ENCODE measurements at regions not wholly inside any gene's neighbourhood (a gene's known extent, or its start where the extent isn't known, plus 50 kb on each side); places are given as distances from the start of the nearest gene placed in this dataset.

DNA sequence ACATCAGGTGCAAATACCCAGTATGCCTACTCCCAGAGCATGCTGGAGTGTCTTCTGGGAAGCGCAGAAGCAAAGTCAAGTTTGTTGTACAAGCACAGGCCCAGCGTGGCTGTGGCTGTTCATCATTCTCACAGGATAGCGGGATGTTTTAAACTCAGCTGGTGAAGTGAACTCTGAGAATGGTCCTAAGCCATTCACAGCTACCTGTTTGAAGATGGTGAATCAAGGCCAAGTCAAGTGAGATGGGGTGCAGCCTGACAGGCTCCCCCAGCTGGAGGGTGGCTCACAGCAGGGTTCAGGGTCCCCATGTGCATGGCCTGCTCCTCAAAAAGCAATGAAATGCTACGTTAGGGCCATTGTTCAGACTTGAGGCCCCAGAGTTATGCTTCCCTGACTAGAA, 304.7 kb upstream of the FOXQ1 start (continued):
- no peak for TF ChIP-seq ZNF317 (CRISPR knock-in tag; IDR thresholded peaks at IDR 0.05; ENCODE audit: borderline replicate concordance, low read depth)
- TF ChIP-seq, protein P1, sequence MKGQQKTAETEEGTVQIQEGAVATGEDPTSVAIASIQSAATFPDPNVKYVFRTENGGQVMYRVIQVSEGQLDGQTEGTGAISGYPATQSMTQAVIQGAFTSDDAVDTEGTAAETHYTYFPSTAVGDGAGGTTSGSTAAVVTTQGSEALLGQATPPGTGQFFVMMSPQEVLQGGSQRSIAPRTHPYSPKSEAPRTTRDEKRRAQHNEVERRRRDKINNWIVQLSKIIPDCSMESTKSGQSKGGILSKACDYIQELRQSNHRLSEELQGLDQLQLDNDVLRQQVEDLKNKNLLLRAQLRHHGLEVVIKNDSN (CRISPR knock-in tag; IDR thresholded peaks at IDR 0.05) = no peak
- TF ChIP-seq ZNF423 (CRISPR knock-in tag; IDR thresholded peaks at IDR 0.05) = no peak
- TF ChIP-seq, protein P2, sequence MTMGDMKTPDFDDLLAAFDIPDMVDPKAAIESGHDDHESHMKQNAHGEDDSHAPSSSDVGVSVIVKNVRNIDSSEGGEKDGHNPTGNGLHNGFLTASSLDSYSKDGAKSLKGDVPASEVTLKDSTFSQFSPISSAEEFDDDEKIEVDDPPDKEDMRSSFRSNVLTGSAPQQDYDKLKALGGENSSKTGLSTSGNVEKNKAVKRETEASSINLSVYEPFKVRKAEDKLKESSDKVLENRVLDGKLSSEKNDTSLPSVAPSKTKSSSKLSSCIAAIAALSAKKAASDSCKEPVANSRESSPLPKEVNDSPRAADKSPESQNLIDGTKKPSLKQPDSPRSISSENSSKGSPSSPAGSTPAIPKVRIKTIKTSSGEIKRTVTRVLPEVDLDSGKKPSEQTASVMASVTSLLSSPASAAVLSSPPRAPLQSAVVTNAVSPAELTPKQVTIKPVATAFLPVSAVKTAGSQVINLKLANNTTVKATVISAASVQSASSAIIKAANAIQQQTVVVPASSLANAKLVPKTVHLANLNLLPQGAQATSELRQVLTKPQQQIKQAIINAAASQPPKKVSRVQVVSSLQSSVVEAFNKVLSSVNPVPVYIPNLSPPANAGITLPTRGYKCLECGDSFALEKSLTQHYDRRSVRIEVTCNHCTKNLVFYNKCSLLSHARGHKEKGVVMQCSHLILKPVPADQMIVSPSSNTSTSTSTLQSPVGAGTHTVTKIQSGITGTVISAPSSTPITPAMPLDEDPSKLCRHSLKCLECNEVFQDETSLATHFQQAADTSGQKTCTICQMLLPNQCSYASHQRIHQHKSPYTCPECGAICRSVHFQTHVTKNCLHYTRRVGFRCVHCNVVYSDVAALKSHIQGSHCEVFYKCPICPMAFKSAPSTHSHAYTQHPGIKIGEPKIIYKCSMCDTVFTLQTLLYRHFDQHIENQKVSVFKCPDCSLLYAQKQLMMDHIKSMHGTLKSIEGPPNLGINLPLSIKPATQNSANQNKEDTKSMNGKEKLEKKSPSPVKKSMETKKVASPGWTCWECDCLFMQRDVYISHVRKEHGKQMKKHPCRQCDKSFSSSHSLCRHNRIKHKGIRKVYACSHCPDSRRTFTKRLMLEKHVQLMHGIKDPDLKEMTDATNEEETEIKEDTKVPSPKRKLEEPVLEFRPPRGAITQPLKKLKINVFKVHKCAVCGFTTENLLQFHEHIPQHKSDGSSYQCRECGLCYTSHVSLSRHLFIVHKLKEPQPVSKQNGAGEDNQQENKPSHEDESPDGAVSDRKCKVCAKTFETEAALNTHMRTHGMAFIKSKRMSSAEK (CRISPR knock-in tag; IDR thresholded peaks at IDR 0.05; ENCODE audit: borderline replicate concordance) = no peak

DNA sequence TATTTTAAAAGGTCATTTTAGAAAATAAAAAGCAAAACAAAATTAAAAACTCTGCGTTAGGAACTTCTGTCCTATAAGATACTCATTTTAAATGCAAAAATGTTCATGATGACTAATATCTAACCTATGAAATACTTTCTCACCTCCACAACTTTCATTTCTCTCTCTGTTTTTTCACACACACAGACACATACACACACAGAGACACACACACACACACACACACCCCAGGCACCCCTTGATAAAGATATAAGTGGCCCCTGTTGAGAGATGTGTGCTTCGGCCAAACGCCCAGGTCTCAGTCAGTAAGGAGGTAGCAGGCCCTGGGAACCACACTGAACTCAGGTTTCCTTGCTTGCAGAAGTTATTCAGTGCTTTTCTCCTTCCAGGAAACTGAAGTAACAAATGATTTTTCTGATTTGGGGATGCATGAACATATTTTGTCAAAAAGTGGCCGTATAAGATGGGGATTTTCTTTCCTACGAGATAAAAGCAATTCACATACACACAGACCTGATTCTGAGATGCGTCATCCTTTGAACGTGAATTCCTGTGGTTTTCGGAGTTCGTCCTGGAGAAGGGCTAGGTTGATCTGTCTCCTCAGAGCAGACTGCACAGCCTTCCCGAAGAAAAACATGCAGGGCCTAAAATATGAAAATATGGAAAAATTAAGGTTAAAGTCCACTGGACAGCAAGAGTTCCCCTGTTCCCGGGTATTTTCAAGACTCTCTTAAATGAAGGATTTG, 306.8 kb upstream of the FOXQ1 start:
- no peak for DNase-seq (ENCODE audit: low spot score)
- H3K4me1 Mint-ChIP-seq = no peaks in the 10 kb centered on the region
- H3K4me3 Mint-ChIP-seq = no peak overlapping the region
- POLR2A ChIA-PET = no interaction called here
- TF ChIP-seq RELA (CRISPR knock-in tag; IDR thresholded peaks at IDR 0.05; ENCODE audit: borderline replicate concordance) = no peak
- TF ChIP-seq TEAD1 (CRISPR knock-in tag; IDR thresholded peaks at IDR 0.05) = no peak
- no peak for TF ChIP-seq SOX15 (CRISPR knock-in tag; IDR thresholded peaks at IDR 0.05)
- no peak for TF ChIP-seq SMAD3 (CRISPR knock-in tag; IDR thresholded peaks at IDR 0.05; ENCODE audit: borderline replicate concordance)
- TF ChIP-seq GTF2I (CRISPR knock-in tag; conservative IDR thresholded peaks at IDR 0.05) = no peak
- H3K27ac Mint-ChIP-seq = no peak overlapping the region
- no peaks in the 10 kb centered on the region; the same call in 1 of the 2 replicates for H3K27me3 Mint-ChIP-seq (ENCODE audit: low read depth)
- CTCF ChIA-PET = no interaction called here
- ATAC-seq = no peak
- H3K36me3 Mint-ChIP-seq = no peaks in the 10 kb centered on the region
- no peaks in the 10 kb centered on the region for H3K9me3 Mint-ChIP-seq

DNA sequence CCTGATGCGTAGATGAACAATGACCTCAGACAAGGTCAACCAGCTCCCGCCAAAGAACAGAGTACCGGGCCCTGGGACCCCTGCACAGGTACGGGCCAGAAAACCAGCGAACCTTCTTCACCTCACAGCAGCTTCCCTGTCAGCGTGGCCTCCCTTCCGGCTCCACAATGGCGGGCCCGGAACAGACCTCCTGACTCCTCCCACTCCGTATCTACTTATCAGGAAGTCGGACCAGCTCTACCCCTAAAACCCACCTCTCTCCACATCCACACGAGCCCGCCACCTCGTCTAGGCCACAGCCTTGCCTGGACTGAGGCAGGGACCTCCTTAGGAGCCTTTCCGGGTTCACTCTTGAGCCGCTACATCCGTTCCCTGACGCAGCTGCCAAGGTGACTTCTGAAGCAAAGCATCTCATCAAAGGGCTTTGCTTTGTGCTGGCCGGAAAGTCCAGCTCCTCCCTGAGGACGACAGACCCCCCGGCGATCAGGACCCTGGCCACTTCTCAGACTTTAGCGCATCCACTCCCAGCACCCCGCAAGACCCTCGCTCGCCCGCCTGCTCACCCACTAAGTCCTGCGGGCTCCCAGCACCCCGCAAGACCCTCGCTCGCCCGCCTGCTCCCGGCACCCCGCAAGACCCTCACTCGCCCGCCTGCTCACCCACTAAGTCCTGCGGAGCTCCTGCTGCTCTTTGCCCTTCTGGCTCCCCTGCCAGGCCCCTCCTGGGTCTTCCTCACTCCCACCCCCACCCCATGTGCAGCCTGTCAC, 308.3 kb upstream of the FOXQ1 start:
- H3K27me3 Mint-ChIP-seq (ENCODE audit: low read depth) = no peaks in the 10 kb centered on the region; the same call in 1 of the 2 replicates
- ATAC-seq (no peak), DNase-seq (ENCODE audit: low spot score) (no peak)
- H3K27ac Mint-ChIP-seq = no peak overlapping the region
- ChIA-PET POLR2A (no interaction called here), CTCF (no interaction called here)
- no peaks in the 10 kb centered on the region for H3K9me3 Mint-ChIP-seq
- no peaks in the 10 kb centered on the region for H3K4me1 Mint-ChIP-seq
- TF ChIP-seq, protein P3, sequence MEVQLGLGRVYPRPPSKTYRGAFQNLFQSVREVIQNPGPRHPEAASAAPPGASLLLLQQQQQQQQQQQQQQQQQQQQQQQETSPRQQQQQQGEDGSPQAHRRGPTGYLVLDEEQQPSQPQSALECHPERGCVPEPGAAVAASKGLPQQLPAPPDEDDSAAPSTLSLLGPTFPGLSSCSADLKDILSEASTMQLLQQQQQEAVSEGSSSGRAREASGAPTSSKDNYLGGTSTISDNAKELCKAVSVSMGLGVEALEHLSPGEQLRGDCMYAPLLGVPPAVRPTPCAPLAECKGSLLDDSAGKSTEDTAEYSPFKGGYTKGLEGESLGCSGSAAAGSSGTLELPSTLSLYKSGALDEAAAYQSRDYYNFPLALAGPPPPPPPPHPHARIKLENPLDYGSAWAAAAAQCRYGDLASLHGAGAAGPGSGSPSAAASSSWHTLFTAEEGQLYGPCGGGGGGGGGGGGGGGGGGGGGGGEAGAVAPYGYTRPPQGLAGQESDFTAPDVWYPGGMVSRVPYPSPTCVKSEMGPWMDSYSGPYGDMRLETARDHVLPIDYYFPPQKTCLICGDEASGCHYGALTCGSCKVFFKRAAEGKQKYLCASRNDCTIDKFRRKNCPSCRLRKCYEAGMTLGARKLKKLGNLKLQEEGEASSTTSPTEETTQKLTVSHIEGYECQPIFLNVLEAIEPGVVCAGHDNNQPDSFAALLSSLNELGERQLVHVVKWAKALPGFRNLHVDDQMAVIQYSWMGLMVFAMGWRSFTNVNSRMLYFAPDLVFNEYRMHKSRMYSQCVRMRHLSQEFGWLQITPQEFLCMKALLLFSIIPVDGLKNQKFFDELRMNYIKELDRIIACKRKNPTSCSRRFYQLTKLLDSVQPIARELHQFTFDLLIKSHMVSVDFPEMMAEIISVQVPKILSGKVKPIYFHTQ (CRISPR knock-in tag; IDR thresholded peaks at IDR 0.05) = no peak
- TF ChIP-seq ZNF219 (CRISPR knock-in tag; IDR thresholded peaks at IDR 0.05; ENCODE audit: borderline replicate concordance) (no peak), TEAD4 (CRISPR knock-in tag; IDR thresholded peaks at IDR 0.05) (no peak), ZNF263 (CRISPR knock-in tag; IDR thresholded peaks at IDR 0.05; ENCODE audit: low read depth) (no peak), GRHL2 (CRISPR knock-in tag; IDR thresholded peaks at IDR 0.05; ENCODE audit: insufficient replicate concordance, severe bottlenecking) (no peak), GABPB1 (CRISPR knock-in tag; IDR thresholded peaks at IDR 0.05) (no peak), ZBTB21 (CRISPR knock-in tag; IDR thresholded peaks at IDR 0.05; ENCODE audit: borderline replicate concordance) (no peak), NFYB (CRISPR knock-in tag; conservative IDR thresholded peaks at IDR 0.05; ENCODE audit: low read depth) (no peak), TEAD1 (CRISPR knock-in tag; IDR thresholded peaks at IDR 0.05) (no peak)
- TF ChIP-seq, protein P4, sequence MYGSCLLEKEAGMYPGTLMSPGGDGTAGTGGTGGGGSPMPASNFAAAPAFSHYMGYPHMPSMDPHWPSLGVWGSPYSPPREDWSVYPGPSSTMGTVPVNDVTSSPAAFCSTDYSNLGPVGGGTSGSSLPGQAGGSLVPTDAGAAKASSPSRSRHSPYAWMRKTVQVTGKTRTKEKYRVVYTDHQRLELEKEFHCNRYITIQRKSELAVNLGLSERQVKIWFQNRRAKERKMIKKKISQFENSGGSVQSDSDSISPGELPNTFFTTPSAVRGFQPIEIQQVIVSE (CRISPR knock-in tag; IDR thresholded peaks at IDR 0.05; ENCODE audit: borderline replicate concordance) = no peak
- TF ChIP-seq, protein P5, sequence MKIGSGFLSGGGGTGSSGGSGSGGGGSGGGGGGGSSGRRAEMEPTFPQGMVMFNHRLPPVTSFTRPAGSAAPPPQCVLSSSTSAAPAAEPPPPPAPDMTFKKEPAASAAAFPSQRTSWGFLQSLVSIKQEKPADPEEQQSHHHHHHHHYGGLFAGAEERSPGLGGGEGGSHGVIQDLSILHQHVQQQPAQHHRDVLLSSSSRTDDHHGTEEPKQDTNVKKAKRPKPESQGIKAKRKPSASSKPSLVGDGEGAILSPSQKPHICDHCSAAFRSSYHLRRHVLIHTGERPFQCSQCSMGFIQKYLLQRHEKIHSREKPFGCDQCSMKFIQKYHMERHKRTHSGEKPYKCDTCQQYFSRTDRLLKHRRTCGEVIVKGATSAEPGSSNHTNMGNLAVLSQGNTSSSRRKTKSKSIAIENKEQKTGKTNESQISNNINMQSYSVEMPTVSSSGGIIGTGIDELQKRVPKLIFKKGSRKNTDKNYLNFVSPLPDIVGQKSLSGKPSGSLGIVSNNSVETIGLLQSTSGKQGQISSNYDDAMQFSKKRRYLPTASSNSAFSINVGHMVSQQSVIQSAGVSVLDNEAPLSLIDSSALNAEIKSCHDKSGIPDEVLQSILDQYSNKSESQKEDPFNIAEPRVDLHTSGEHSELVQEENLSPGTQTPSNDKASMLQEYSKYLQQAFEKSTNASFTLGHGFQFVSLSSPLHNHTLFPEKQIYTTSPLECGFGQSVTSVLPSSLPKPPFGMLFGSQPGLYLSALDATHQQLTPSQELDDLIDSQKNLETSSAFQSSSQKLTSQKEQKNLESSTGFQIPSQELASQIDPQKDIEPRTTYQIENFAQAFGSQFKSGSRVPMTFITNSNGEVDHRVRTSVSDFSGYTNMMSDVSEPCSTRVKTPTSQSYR (CRISPR knock-in tag; IDR thresholded peaks at IDR 0.05) = no peak
- TF ChIP-seq, protein P6, sequence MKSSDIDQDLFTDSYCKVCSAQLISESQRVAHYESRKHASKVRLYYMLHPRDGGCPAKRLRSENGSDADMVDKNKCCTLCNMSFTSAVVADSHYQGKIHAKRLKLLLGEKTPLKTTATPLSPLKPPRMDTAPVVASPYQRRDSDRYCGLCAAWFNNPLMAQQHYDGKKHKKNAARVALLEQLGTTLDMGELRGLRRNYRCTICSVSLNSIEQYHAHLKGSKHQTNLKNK (CRISPR knock-in tag; IDR thresholded peaks at IDR 0.05) = no peak
- no peaks in the 10 kb centered on the region for H3K36me3 Mint-ChIP-seq
- H3K4me3 Mint-ChIP-seq = no peak overlapping the region
